ENCODE measurements at regions not wholly inside any gene's neighbourhood (a gene's known extent, or its start where the extent isn't known, plus 50 kb on each side); places are given as distances from the start of the nearest gene placed in this dataset.

DNA sequence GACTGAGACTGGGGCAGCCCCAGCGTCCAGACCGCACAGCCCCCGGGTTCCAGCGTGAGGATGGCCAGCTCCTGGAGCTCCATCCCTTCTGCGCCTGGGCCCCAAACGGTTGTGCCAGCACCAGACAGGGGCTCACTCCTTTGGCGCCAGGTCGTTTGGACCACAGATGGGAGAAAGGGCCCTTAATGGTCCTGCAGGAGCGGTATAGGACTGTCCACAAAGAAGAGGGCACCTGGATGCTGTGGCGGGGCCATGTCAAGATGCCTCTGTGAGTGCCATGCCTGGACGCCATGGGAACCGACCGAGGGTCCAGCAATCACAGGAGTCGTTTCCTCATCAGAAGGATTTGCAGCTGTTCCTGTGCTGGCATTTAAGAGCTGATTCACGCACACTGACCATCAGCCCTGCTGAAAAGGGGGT, 82.7 kb downstream of the DLL1 start:
- DNase-seq (ENCODE audit: extremely low spot score, unreplicated experiment), result peak; percentile 61
- Mint-ChIP-seq H3K4me1 (ENCODE audit: unreplicated experiment) (no peaks in the 10 kb centered on the region), H3K4me3 (no peak overlapping the region), H3K27ac (no peak overlapping the region), H3K27me3 (peaks cover 27% of the 10 kb centered on the region), H3K9me3 (no peaks in the 10 kb centered on the region), H3K36me3 (no peaks in the 10 kb centered on the region)
- TF ChIP-seq, protein P1, sequence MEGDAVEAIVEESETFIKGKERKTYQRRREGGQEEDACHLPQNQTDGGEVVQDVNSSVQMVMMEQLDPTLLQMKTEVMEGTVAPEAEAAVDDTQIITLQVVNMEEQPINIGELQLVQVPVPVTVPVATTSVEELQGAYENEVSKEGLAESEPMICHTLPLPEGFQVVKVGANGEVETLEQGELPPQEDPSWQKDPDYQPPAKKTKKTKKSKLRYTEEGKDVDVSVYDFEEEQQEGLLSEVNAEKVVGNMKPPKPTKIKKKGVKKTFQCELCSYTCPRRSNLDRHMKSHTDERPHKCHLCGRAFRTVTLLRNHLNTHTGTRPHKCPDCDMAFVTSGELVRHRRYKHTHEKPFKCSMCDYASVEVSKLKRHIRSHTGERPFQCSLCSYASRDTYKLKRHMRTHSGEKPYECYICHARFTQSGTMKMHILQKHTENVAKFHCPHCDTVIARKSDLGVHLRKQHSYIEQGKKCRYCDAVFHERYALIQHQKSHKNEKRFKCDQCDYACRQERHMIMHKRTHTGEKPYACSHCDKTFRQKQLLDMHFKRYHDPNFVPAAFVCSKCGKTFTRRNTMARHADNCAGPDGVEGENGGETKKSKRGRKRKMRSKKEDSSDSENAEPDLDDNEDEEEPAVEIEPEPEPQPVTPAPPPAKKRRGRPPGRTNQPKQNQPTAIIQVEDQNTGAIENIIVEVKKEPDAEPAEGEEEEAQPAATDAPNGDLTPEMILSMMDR (conservative IDR thresholded peaks at IDR 0.05), result no peak

DNA sequence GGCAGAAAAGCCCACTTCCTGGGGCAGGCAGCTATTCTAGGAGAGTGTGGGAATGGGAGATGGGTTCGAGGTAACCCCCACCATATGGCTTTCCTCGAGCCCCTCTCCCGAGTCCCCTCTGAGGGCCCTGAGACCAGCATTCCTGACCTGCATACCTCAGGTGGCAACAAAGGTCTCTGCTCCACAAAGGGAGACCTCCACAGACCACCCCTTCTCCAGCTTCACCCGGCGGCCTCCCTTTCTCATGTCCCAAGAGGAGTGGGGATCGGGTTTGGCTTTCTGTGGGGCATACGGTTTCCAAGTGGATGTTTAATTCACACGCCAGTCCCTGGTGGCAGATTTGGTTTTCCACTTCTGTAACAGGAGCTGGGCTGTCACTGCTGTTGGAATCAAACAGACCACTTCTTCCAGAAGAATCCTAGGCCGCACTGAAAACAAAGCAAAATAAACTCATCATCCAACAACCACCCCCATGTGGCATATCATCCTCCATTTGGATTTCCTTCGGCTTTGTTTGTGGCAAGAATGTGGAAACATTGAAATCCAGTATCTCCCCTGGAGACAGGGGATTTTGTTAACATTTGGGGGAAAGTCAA, 83.2 kb downstream of the DLL1 start:
- Mint-ChIP-seq H3K27me3 (peaks cover 24% of the 10 kb centered on the region), H3K27ac (no peak overlapping the region), H3K9me3 (no peaks in the 10 kb centered on the region), H3K4me1 (ENCODE audit: unreplicated experiment) (no peaks in the 10 kb centered on the region), H3K36me3 (no peaks in the 10 kb centered on the region), H3K4me3 (no peak overlapping the region)
- DNase-seq (ENCODE audit: extremely low spot score, unreplicated experiment), result no peak
- TF ChIP-seq, protein P1 (conservative IDR thresholded peaks at IDR 0.05), result no peak

DNA sequence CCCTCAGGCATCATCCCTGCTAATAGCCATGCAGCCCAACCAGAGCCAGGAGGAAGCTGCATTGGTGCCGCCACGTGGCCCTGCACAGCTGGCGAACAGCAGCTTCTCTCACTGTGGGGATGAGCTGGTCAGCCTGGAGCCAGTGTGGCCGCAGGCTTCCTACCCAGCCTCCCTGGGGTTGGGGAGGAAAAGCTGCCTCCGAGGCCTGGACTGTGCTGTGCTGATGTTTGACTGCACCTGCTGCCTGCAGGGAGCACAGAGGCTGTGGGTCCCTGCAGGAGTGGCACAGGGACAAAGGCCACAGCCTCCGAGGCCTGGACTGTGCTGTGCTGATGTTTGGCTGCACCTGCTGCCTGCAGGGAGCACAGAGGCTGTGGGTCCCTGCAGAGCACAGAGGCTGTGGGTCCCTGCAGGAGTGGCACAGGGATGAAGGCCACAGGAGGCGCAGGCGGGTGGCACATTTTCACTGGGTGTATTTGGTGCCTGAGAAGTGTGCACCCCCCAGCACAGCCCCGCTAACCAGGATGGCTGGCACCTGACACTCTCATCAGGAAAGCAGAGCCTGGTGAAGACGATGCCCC, 83.9 kb downstream of the DLL1 start:
- no peaks in the 10 kb centered on the region for H3K4me1 Mint-ChIP-seq (ENCODE audit: unreplicated experiment)
- H3K9me3 Mint-ChIP-seq, result no peaks in the 10 kb centered on the region
- TF ChIP-seq, protein P1 (conservative IDR thresholded peaks at IDR 0.05), result no peak
- H3K36me3 Mint-ChIP-seq, result no peaks in the 10 kb centered on the region
- peaks cover 20% of the 10 kb centered on the region for H3K27me3 Mint-ChIP-seq
- H3K4me3 Mint-ChIP-seq, result no peak overlapping the region
- peak; percentile 58 for DNase-seq (ENCODE audit: extremely low spot score, unreplicated experiment)
- H3K27ac Mint-ChIP-seq, result no peak overlapping the region

DNA sequence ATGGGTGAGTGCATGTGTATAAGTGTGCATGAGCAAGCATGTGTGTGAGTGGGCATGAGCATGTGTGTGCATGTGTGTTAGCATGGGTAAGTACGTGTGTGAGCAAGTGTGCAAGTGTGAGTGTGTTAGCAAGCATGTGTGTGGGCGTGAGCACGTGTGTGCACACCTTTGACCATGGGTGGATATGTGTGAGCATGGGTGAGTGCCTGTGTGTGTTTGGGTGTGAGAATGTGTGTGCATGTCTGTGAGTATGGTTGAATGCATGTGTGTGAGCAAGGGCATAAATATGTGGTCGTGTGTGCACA, 84.6 kb downstream of the DLL1 start:
- peak overlapping the region; percentile 15 for H3K27ac Mint-ChIP-seq
- H3K9me3 Mint-ChIP-seq, result no peaks in the 10 kb centered on the region

DNA sequence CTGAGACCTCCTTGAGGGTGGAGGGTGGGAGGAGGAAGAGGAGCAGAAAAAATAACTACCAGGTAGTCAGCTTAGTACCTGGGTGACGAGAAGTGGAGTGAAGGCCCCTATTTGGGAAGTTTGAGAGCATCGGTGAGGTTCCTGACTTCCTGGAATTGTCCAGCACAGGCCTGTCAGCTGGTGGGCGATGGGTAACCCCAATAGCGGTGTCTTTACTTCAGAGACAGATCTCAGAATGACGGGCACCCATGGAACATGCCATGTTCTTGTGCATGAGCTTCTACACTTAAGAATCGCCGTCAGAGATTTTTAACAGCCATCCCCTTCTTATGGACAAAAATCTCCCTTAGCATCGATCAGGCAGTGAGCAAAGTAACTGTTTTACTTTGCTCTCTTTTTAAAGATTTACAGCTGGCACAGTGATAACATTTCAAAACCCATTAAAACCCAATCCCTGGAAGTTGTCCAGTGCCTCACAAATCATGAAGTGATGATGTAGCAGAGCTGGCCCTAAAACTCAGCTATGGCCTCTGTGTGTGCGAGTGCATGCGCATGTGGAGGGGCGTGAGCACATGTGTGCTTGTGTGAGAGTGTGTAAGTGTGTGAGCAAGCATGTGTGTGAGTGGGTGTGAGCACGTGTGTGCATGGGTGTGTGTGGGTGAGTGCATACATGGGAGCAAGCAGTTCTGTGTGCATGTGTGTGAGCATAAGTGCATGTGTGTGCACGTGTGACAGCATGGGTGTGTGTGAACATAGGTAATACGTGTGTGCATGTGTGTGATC, 85.2 kb downstream of the DLL1 start:
- TF ChIP-seq, protein P1 (conservative IDR thresholded peaks at IDR 0.05), result no peak
- H3K27ac Mint-ChIP-seq, result peak overlapping the region; percentile 15
- H3K9me3 Mint-ChIP-seq, result no peaks in the 10 kb centered on the region
- H3K27me3 Mint-ChIP-seq, result peaks cover 13% of the 10 kb centered on the region
- H3K4me3 Mint-ChIP-seq, result no peak overlapping the region
- no peaks in the 10 kb centered on the region for H3K4me1 Mint-ChIP-seq (ENCODE audit: unreplicated experiment)
- peak; percentile 34 for DNase-seq (ENCODE audit: extremely low spot score, unreplicated experiment)
- no peaks in the 10 kb centered on the region for H3K36me3 Mint-ChIP-seq

More for the DNA sequence above, 84.6 kb downstream of the DLL1 start:
- Mint-ChIP-seq H3K4me1 (ENCODE audit: unreplicated experiment) (no peaks in the 10 kb centered on the region), H3K27me3 (peaks cover 17% of the 10 kb centered on the region), H3K4me3 (no peak overlapping the region), H3K36me3 (no peaks in the 10 kb centered on the region)
- DNase-seq (ENCODE audit: extremely low spot score, unreplicated experiment), result peak; percentile 49
- TF ChIP-seq, protein P1 (conservative IDR thresholded peaks at IDR 0.05), result no peak

Measured in type B pancreatic cell (in vitro differentiated cells).